Left cardiac atrium (tissue), 4 donors: ENCODE measurements at regions not wholly inside any gene's neighbourhood (a gene's known extent, or its start where the extent isn't known, plus 50 kb on each side); places are given as distances from the start of the nearest gene placed in this dataset.

Source experiments
- ATAC-seq, 2 donors: fragments of 200-7000 bp; cut with Tn5 transposase; one replicate each; pipeline ENCODE4 v1.9.1; 2020; ENCODE audit warnings: mild to moderate bottlenecking in 2 of 2, moderate library complexity in 2 of 2
- DNase-seq: peaks from one replicate; pipeline ENCODE4 v3.0.0-alpha.2; 2020
- intact Hi-C, 2 donors: fragments of 100-400 bp; cut with DNase I; formaldehyde crosslinking; loops; one replicate each; pipeline versions ENCODE4 v1.14.1 to v1.15.1; 2022 to 2023
- donor health status: DM: no; HTN: yes; CAD: no.
- donor health status: DM: no; HTN: yes; CAD: no; lungs with severe emphysema.
- donor health status: DM: yes; HTN: yes; CAD: no.
- donor health status: Dilated cardiomyopathy.

- no peak for ATAC-seq
- intact Hi-C loops = no loop called here
- no peak for DNase-seq
These were observed 384.0 kb upstream of the IRX4 start for GRCh38 chr5:2266641-2267240.

GRCh38 chr5:2265341-2265740, 382.6 kb upstream of the IRX4 start:
- intact Hi-C loops = no loop called here
- DNase-seq = no peak
- ATAC-seq = no peak

GRCh38 chr5:2263763-2264162, 381.0 kb upstream of the IRX4 start:
- no peak for ATAC-seq
- intact Hi-C loops = no loop called here
- DNase-seq = no peak

GRCh38 chr5:2262620-2263019, 379.9 kb upstream of the IRX4 start:
- ATAC-seq = no peak
- intact Hi-C loops = no loop called here
- DNase-seq = no peak

- ATAC-seq (no peak), DNase-seq (no peak)
- intact Hi-C loops = no loop called here
These were observed 378.4 kb upstream of the IRX4 start for GRCh38 chr5:2261004-2261703.

GRCh38 chr5:2260211-2261003, 377.7 kb upstream of the IRX4 start:
- DNase-seq (no peak), ATAC-seq (no peak)
- intact Hi-C loops = no loop called here

- ATAC-seq (no peak), DNase-seq (no peak)
- intact Hi-C loops = no loop called here
These were observed 376.9 kb upstream of the IRX4 start for GRCh38 chr5:2259494-2260107.

- intact Hi-C loops = no loop called here
- ATAC-seq = no peak
- no peak for DNase-seq
These were observed 376.1 kb upstream of the IRX4 start for GRCh38 chr5:2258861-2259260.

GRCh38 chr5:2257326-2258244, 374.9 kb upstream of the IRX4 start:
- intact Hi-C loops = no loop called here
- no peak for ATAC-seq
- no peak for DNase-seq

GRCh38 chr5:2256691-2257280, 374.1 kb upstream of the IRX4 start:
- intact Hi-C loops = no loop called here
- ATAC-seq = no peak
- DNase-seq = no peak

GRCh38 chr5:2255915-2256690, 373.4 kb upstream of the IRX4 start:
- intact Hi-C loops = no loop called here
- DNase-seq (no peak), ATAC-seq (no peak)

GRCh38 chr5:2254880-2255750, 372.4 kb upstream of the IRX4 start:
- DNase-seq (no peak), ATAC-seq (no peak)
- intact Hi-C loops = no loop called here

- ATAC-seq (no peak), DNase-seq (no peak)
- intact Hi-C loops = no loop called here
These were observed 371.7 kb upstream of the IRX4 start for GRCh38 chr5:2254406-2254805.

- DNase-seq (no peak), ATAC-seq (no peak)
- intact Hi-C loops = no loop called here
These were observed 370.6 kb upstream of the IRX4 start for GRCh38 chr5:2253040-2253975.

GRCh38 chr5:2251751-2252150, 369.0 kb upstream of the IRX4 start:
- no peak for DNase-seq
- intact Hi-C loops = no loop called here
- no peak for ATAC-seq

GRCh38 chr5:2251298-2251697, 368.6 kb upstream of the IRX4 start:
- DNase-seq = no peak
- ATAC-seq = no peak
- intact Hi-C loops = no loop called here
